K562 (cell line): ENCODE measurements at regions not wholly inside any gene's neighbourhood (a gene's known extent, or its start where the extent isn't known, plus 50 kb on each side); places are given as distances from the start of the nearest gene placed in this dataset.

Experiments
- ATAC-seq: fragments of 200-7000 bp; cut with Tn5 transposase; 3 replicates; pipeline ENCODE4 v1.9.1; 2020; ENCODE audit warnings: moderate library complexity
- BruUV-seq: library from RNA; stranded (reverse); fragments of 400-500 nt; replicated peaks from 2 replicates; lab custom pipeline; 2021; lab: Mats Ljungman, UMichigan
- CTCF ChIA-PET: fragments of 300-600 bp; formaldehyde crosslinking; extraction: SDS; loops from one replicate; lab custom pipeline; 2021; ENCODE audit warnings: low intra/inter-chr PET ratio; lab: Yijun Ruan, JAX
- POLR2A ChIA-PET: fragments of 300-600, 350-650 bp; sonication (Branson Sonifier 250); formaldehyde crosslinking; extraction: SDS; loops from one replicate; lab custom pipeline; 2021; ENCODE audit warnings: antibody characterized with exemption, inconsistent platforms; lab: Yijun Ruan, JAX
- DNase-seq, 4 experiments: peaks; one replicate each; pipeline versions ENCODE4 v3.0.0 to v3.0.0-alpha.2; 2011 to 2018; ENCODE audit warnings: low spot score in 3 of 4, mixed read lengths in 3 of 4; ENCODE audit errors: extremely low read depth in 1 of 4
- FAIRE-seq: peaks from 2 replicates; lab custom pipeline; 2011; peaks lifted over from hg19 to GRCh38; lab: Jason Lieb, UNC
- H2AFZ ChIP-seq: 2 replicates; pipeline ENCODE4 v1.6.0; 2011; ENCODE audit warnings: low read depth, low read length, control low read depth, inconsistent platforms
- H3K27ac ChIP-seq: fragments of 200-600 bp; 3 replicates; pipeline ENCODE4 v1.8.0; 2011; ENCODE audit warnings: low read depth, mild to moderate bottlenecking, control low read depth, inconsistent platforms, low read length, moderate library complexity, mixed read lengths; ENCODE audit errors: extremely low read depth
- H3K27me3 ChIP-seq, 2 experiments: fragments of 300-600 bp in 1 of 2; 2 replicates in 1 of 2; 3 replicates in 1 of 2; pipeline versions ENCODE4 v1.6.0 to v1.8.0; 2011; ENCODE audit warnings: inconsistent platforms in 2 of 2, low read length in 2 of 2, mild to moderate bottlenecking in 1 of 2, mixed read lengths in 1 of 2, moderate library complexity in 1 of 2; ENCODE audit not compliant: control insufficient read depth in 2 of 2, insufficient read depth in 2 of 2
- H3K36me3 ChIP-seq: fragments of 300-600 bp; 3 replicates; pipeline ENCODE4 v1.8.0; 2011; ENCODE audit warnings: mild to moderate bottlenecking, low read length, inconsistent platforms; ENCODE audit not compliant: control insufficient read depth, insufficient read depth
- H3K4me1 ChIP-seq, 2 experiments: fragments of 200-600 bp in 1 of 2; replicated peaks in 1 of 2; 2 replicates in 1 of 2; 3 replicates in 1 of 2; pipeline versions ENCODE4 v1.5.1 to v1.8.0; 2011; ENCODE audit warnings: inconsistent platforms in 2 of 2, low read length in 2 of 2, mild to moderate bottlenecking in 1 of 2, mixed read lengths in 1 of 2, moderate library complexity in 1 of 2; ENCODE audit not compliant: control insufficient read depth in 2 of 2, insufficient read depth in 2 of 2
- H3K4me2 ChIP-seq: 2 replicates; pipeline ENCODE4 v1.6.1; 2011; ENCODE audit warnings: low read length, control low read depth, inconsistent platforms, mixed read lengths; ENCODE audit not compliant: insufficient read depth
- H3K4me3 ChIP-seq: fragments of 200-600 bp; sonication (generic), shearing (Covaris generic); 2 replicates; pipeline ENCODE4 v1.5.1; 2016; ENCODE audit warnings: control low read depth, inconsistent platforms
- H3K79me2 ChIP-seq: fragments of 200-600 bp; 3 replicates; pipeline ENCODE4 v1.8.0; 2011; ENCODE audit warnings: low read length, inconsistent platforms; ENCODE audit not compliant: control insufficient read depth, insufficient read depth
- H3K9ac ChIP-seq, 2 experiments: 2 replicates each; pipeline versions ENCODE4 v1.6.0 to v1.6.1; 2011; ENCODE audit warnings: low read depth in 2 of 2, low read length in 2 of 2, control low read depth in 1 of 2, inconsistent platforms in 1 of 2, mild to moderate bottlenecking in 1 of 2, mixed read lengths in 1 of 2; ENCODE audit not compliant: insufficient read depth in 1 of 2
- H3K9me1 ChIP-seq: one replicate; pipeline ENCODE4 v1.6.0; 2011; ENCODE audit warnings: inconsistent platforms, mild to moderate bottlenecking, low read length, moderate library complexity; ENCODE audit not compliant: control insufficient read depth, insufficient read depth
- H3K9me3 ChIP-seq: replicated peaks from 2 replicates; pipeline ENCODE4 v1.5.1; 2011; ENCODE audit warnings: low read depth, low read length, inconsistent platforms; ENCODE audit not compliant: control insufficient read depth, insufficient read depth
- H4K20me1 ChIP-seq: replicated peaks from 2 replicates; pipeline ENCODE4 v1.6.1; 2011; ENCODE audit warnings: low read length, inconsistent platforms, mixed read lengths; ENCODE audit not compliant: control insufficient read depth, insufficient read depth
- ELF2 ChIP-seq: fragments of 250-450 bp; sonication (Bioruptor Pico); IDR thresholded peaks from 2 replicates; pipeline ENCODE4 v1.5.0; 2021; ENCODE audit warnings: mild to moderate bottlenecking
- FOXJ3 ChIP-seq: sonication (generic); formaldehyde crosslinking; IDR thresholded peaks from 2 replicates; pipeline ENCODE4 v1.4.0; 2020; ENCODE audit warnings: mild to moderate bottlenecking, missing genetic modification reagents
- WGBS: fragments of 100-300 bp; shearing (Covaris generic); methylation state at CpG from one replicate; pipeline ENCODE4 v1.1.6; 2016; ENCODE audit warnings: low coverage, mixed read lengths; ENCODE audit not compliant: insufficient coverage; ENCODE audit errors: missing lambda C conversion rate; 5-methylcytosine and 5-hydroxymethylcytosine counted together
- in situ Hi-C: fragments of 300-500 bp; cut with MboI; formaldehyde crosslinking; loops from 4 replicates; pipeline ENCODE4 v1.15.0; 2018; ENCODE audit warnings: inconsistent platforms, mixed read lengths
- intact Hi-C: fragments of 100-400 bp; cut with micrococcal nuclease; formaldehyde crosslinking; loops from 2 replicates; pipeline ENCODE4 v1.14.2; 2022
- TF ChIP-seq, protein P1 (sequence below): sonication (generic); IDR thresholded peaks from 2 replicates; pipeline ENCODE4 v1.6.1; 2016
- TF ChIP-seq, protein P2 (sequence below), 2 experiments: fragments of 450-650 bp in 1 of 2; sonication (generic) in 1 of 2; formaldehyde crosslinking in 1 of 2; IDR thresholded peaks in 1 of 2; conservative IDR thresholded peaks in 1 of 2; 2 replicates each; pipeline versions ENCODE4 v1.6.1 to v1.8.1; 2016 to 2023; ENCODE audit warnings: mild to moderate bottlenecking in 2 of 2, moderate library complexity in 2 of 2, inconsistent platforms in 1 of 2, missing genetic modification reagents in 1 of 2

DNA sequence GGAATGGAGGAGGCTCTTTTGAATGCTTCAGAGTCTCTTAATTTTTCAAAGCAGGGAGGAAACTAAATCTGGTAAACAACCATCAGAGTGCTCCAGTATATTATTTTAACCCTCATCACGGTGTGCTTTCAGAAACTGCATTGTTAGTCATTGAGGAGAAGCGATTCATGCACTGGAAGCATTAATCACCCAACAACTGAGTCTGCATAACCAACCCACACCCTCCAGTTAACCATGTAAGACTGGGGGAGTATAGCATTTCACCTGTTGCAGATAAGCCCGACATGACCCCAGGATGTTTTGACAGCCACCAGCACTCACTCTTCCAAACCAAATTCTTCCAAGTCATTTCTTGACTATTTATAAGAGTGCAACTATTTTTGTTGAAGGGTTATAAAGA lies 257.6 kb downstream of the GATA3 start:
- Histone ChIP-seq H3K4me3 (no peak overlapping the region), H3K79me2 (no peaks in the 10 kb centered on the region), H3K4me1 (peaks cover 0 to 10% of the 10 kb centered on the region in 2 experiments; a peak in 3 of 5 replicates), H3K4me2 (no peak overlapping the region), H2AFZ (no peak overlapping the region), H3K9ac (no peak overlapping the region), H3K9me3 (no peaks in the 10 kb centered on the region), H3K27me3 (peaks cover 0 to 5% of the 10 kb centered on the region in 2 experiments; a peak in 2 of 5 replicates), H4K20me1 (no peaks in the 10 kb centered on the region), H3K36me3 (no peaks in the 10 kb centered on the region), H3K9me1 (no peaks in the 10 kb centered on the region), H3K27ac (no peak overlapping the region)
- intact Hi-C loops (no loop called here), in situ Hi-C loops (no loop called here)
- TF ChIP-seq, protein P1, sequence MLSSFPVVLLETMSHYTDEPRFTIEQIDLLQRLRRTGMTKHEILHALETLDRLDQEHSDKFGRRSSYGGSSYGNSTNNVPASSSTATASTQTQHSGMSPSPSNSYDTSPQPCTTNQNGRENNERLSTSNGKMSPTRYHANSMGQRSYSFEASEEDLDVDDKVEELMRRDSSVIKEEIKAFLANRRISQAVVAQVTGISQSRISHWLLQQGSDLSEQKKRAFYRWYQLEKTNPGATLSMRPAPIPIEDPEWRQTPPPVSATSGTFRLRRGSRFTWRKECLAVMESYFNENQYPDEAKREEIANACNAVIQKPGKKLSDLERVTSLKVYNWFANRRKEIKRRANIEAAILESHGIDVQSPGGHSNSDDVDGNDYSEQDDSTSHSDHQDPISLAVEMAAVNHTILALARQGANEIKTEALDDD, result peak; percentile 89
- no peak for TF ChIP-seq FOXJ3 (CRISPR knock-in tag)
- DNase-seq, result no peak
- 0% methylated on average over 3 of the region's 3 CpGs for WGBS
- CTCF ChIA-PET, result no interaction called here
- FAIRE-seq, result no peak
- no peak for ATAC-seq
- POLR2A ChIA-PET, result no interaction called here
- no TSS peak for BruUV-seq

GRCh38 chr10:8312781-8313180 lies 258.3 kb downstream of the GATA3 start:
- 18% methylated on average over 9 of the region's 9 CpGs for WGBS
- Histone ChIP-seq H3K4me3 (no peak overlapping the region), H3K9me3 (no peaks in the 10 kb centered on the region), H3K4me2 (no peak overlapping the region), H3K27ac (no peak overlapping the region), H3K4me1 (peaks cover 0 to 10% of the 10 kb centered on the region in 2 experiments; a peak in 3 of 5 replicates), H3K27me3 (peaks cover 0 to 5% of the 10 kb centered on the region in 2 experiments; a peak in 2 of 5 replicates), H4K20me1 (no peaks in the 10 kb centered on the region), H3K9me1 (no peaks in the 10 kb centered on the region), H3K36me3 (no peaks in the 10 kb centered on the region), H3K79me2 (no peaks in the 10 kb centered on the region), H2AFZ (no peak overlapping the region), H3K9ac (no peak overlapping the region)
- DNase-seq (no peak), ATAC-seq (no peak), FAIRE-seq (no peak)
- no TSS peak for BruUV-seq
- no peak for TF ChIP-seq ELF2 (CRISPR knock-in tag)
- TF ChIP-seq, protein P2, sequence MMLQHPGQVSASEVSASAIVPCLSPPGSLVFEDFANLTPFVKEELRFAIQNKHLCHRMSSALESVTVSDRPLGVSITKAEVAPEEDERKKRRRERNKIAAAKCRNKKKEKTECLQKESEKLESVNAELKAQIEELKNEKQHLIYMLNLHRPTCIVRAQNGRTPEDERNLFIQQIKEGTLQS (IDR thresholded peaks at IDR 0.05), result peak; percentile 52; the same call in 1 of the 2 replicates
- TF ChIP-seq, protein P2 (CRISPR knock-in tag; conservative IDR thresholded peaks at IDR 0.05), result no peak
- CTCF ChIA-PET, result no interaction called here
- intact Hi-C loops, result no loop called here
- in situ Hi-C loops, result no loop called here
- POLR2A ChIA-PET, result no interaction called here
